ENCODE measurements at regions not wholly inside any gene's neighbourhood (a gene's known extent, or its start where the extent isn't known, plus 50 kb on each side); places are given as distances from the start of the nearest gene placed in this dataset.

DNA sequence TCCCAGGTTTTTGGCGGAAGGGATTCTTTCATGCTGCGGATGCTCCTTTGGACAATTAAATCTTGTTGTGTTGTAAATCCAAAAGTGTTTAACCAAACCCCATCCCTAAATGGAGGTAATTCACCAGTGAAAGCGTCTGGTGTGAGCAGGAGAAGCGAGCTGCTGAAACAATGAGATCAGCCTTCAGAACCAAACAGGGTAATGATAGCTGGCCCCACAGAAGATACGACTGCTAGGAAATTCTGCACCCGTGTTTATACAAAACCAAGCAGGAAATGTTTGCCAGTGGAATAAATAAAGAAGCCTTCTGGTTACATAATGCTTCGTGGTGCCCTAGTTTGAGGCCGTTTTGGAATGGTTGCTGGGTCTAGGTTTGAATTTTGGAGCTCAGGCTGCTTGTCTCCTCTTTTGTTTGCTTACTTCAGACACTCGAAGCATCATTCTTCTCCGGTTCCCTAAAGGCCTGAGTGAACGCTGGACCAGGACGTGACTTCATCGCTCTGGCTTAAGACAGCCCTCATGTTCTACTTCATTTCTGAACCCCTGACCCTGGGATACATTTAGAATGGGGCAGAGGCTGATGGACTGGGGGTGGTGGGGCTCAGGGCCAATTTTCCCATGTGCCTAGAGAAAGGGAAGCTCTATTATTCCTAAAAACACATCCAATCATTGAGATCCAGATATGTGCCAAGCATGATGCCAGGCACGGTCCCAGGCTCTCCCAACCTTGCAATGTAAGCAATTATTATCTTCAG is 61.6 kb upstream of the JAG1 start:
- no peak for ATAC-seq
- no peak for TF ChIP-seq ESRRG (CRISPR knock-in tag; IDR thresholded peaks at IDR 0.05)
- TF ChIP-seq ZC3H10 (CRISPR knock-in tag; IDR thresholded peaks at IDR 0.05), result no peak
- no peak for TF ChIP-seq RARB (CRISPR knock-in tag; IDR thresholded peaks at IDR 0.05)
- TF ChIP-seq, protein P1, sequence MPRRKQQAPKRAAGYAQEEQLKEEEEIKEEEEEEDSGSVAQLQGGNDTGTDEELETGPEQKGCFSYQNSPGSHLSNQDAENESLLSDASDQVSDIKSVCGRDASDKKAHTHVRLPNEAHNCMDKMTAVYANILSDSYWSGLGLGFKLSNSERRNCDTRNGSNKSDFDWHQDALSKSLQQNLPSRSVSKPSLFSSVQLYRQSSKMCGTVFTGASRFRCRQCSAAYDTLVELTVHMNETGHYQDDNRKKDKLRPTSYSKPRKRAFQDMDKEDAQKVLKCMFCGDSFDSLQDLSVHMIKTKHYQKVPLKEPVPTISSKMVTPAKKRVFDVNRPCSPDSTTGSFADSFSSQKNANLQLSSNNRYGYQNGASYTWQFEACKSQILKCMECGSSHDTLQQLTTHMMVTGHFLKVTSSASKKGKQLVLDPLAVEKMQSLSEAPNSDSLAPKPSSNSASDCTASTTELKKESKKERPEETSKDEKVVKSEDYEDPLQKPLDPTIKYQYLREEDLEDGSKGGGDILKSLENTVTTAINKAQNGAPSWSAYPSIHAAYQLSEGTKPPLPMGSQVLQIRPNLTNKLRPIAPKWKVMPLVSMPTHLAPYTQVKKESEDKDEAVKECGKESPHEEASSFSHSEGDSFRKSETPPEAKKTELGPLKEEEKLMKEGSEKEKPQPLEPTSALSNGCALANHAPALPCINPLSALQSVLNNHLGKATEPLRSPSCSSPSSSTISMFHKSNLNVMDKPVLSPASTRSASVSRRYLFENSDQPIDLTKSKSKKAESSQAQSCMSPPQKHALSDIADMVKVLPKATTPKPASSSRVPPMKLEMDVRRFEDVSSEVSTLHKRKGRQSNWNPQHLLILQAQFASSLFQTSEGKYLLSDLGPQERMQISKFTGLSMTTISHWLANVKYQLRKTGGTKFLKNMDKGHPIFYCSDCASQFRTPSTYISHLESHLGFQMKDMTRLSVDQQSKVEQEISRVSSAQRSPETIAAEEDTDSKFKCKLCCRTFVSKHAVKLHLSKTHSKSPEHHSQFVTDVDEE (CRISPR knock-in tag; IDR thresholded peaks at IDR 0.05), result no peak
- TF ChIP-seq, protein P2, sequence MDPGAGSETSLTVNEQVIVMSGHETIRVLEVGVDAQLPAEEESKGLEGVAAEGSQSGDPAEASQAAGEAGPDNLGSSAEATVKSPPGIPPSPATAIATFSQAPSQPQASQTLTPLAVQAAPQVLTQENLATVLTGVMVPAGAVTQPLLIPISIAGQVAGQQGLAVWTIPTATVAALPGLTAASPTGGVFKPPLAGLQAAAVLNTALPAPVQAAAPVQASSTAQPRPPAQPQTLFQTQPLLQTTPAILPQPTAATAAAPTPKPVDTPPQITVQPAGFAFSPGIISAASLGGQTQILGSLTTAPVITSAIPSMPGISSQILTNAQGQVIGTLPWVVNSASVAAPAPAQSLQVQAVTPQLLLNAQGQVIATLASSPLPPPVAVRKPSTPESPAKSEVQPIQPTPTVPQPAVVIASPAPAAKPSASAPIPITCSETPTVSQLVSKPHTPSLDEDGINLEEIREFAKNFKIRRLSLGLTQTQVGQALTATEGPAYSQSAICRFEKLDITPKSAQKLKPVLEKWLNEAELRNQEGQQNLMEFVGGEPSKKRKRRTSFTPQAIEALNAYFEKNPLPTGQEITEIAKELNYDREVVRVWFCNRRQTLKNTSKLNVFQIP (CRISPR knock-in tag; IDR thresholded peaks at IDR 0.05; ENCODE audit: borderline replicate concordance, low read depth), result no peak
- TF ChIP-seq ZNF565 (CRISPR knock-in tag; conservative IDR thresholded peaks at IDR 0.05; ENCODE audit: low read depth), result no peak
- TF ChIP-seq CSDC2 (CRISPR knock-in tag; IDR thresholded peaks at IDR 0.05), result no peak
- TF ChIP-seq GLIS3 (CRISPR knock-in tag; IDR thresholded peaks at IDR 0.05), result no peak
- TF ChIP-seq ZFP30 (CRISPR knock-in tag; IDR thresholded peaks at IDR 0.05), result no peak
- no peak for TF ChIP-seq OSR1 (CRISPR knock-in tag; IDR thresholded peaks at IDR 0.05)
- no peak for TF ChIP-seq ZFP3 (CRISPR knock-in tag; IDR thresholded peaks at IDR 0.05)
- TF ChIP-seq TOX (CRISPR knock-in tag; IDR thresholded peaks at IDR 0.05; ENCODE audit: borderline replicate concordance), result no peak
- no peak for TF ChIP-seq CREB5 (CRISPR knock-in tag; IDR thresholded peaks at IDR 0.05; ENCODE audit: low read depth)
- no peak for TF ChIP-seq TCF4 (CRISPR knock-in tag; IDR thresholded peaks at IDR 0.05; ENCODE audit: borderline replicate concordance)
- TF ChIP-seq BACH2 (CRISPR knock-in tag; IDR thresholded peaks at IDR 0.05; ENCODE audit: borderline replicate concordance), result no peak
- TF ChIP-seq ISL1 (CRISPR knock-in tag; IDR thresholded peaks at IDR 0.05), result no peak
- no peak for TF ChIP-seq PATZ1 (CRISPR knock-in tag; IDR thresholded peaks at IDR 0.05; ENCODE audit: borderline replicate concordance)
- no peak for TF ChIP-seq ARNTL (CRISPR knock-in tag; IDR thresholded peaks at IDR 0.05; ENCODE audit: borderline replicate concordance, low read depth)

- TF ChIP-seq CSRNP3 (CRISPR knock-in tag; IDR thresholded peaks at IDR 0.05) (no peak), PATZ1 (CRISPR knock-in tag; IDR thresholded peaks at IDR 0.05; ENCODE audit: borderline replicate concordance) (no peak), ZNF8 (CRISPR knock-in tag; IDR thresholded peaks at IDR 0.05) (no peak), SNAI2 (CRISPR knock-in tag; IDR thresholded peaks at IDR 0.05) (no peak), ZNF70 (CRISPR knock-in tag; IDR thresholded peaks at IDR 0.05) (no peak), OSR1 (CRISPR knock-in tag; IDR thresholded peaks at IDR 0.05) (no peak), TCF4 (CRISPR knock-in tag; IDR thresholded peaks at IDR 0.05; ENCODE audit: borderline replicate concordance) (no peak)
- TF ChIP-seq, protein P2 (CRISPR knock-in tag; IDR thresholded peaks at IDR 0.05; ENCODE audit: borderline replicate concordance, low read depth), result no peak
- TF ChIP-seq, protein P1 (CRISPR knock-in tag; IDR thresholded peaks at IDR 0.05), result no peak
- ATAC-seq, result no peak
Measured at GRCh38 chr20:10739134-10739533, 65.3 kb upstream of the JAG1 start.
